Stimulated activated naive CD8-positive, alpha-beta T cell treated with anti-CD3 and anti-CD28 coated beads, Interleukin-15, Interleukin-2, amounts not matched to agents 100 U/mL and 50 U/mL, for 24 hours (primary cell): ENCODE measurements at regions not wholly inside any gene's neighbourhood (a gene's known extent, or its start where the extent isn't known, plus 50 kb on each side); places are given as distances from the start of the nearest gene placed in this dataset.

Experiments used
- ATAC-seq: fragments of 150-1000 bp; cut with Tn5 transposase; one replicate; pipeline ENCODE4 v1.10.0; 2021
- DNase-seq: peaks from one replicate; pipeline ENCODE4 v3.0.0; 2021

- no peak for DNase-seq
- no peak for ATAC-seq
Measured at GRCh38 chr10:56836659-56837058, 475.6 kb upstream of the ZWINT start.

GRCh38 chr10:56831681-56832080 is 470.6 kb upstream of the ZWINT start:
- ATAC-seq (no peak), DNase-seq (no peak)

GRCh38 chr10:56823849-56824248 is 462.8 kb upstream of the ZWINT start:
- DNase-seq = no peak
- no peak for ATAC-seq

GRCh38 chr10:56805022-56805421 is 444.0 kb upstream of the ZWINT start:
- DNase-seq = no peak
- ATAC-seq = no peak

GRCh38 chr10:56785292-56785691 is 424.2 kb upstream of the ZWINT start:
- DNase-seq (no peak), ATAC-seq (no peak)

GRCh38 chr10:56782503-56782902 is 421.4 kb upstream of the ZWINT start:
- no peak for ATAC-seq
- DNase-seq = no peak

GRCh38 chr10:56771343-56771742 is 410.3 kb upstream of the ZWINT start:
- ATAC-seq = no peak
- DNase-seq = no peak

GRCh38 chr10:56763090-56763489 is 402.0 kb upstream of the ZWINT start:
- DNase-seq = no peak
- no peak for ATAC-seq

GRCh38 chr10:56745490-56745889 is 384.4 kb upstream of the ZWINT start:
- DNase-seq (no peak), ATAC-seq (no peak)

GRCh38 chr10:56728349-56728748 is 367.3 kb upstream of the ZWINT start:
- DNase-seq (no peak), ATAC-seq (no peak)

GRCh38 chr10:56722912-56723311 is 361.9 kb upstream of the ZWINT start:
- ATAC-seq = no peak
- no peak for DNase-seq

GRCh38 chr10:56715262-56715661 is 354.2 kb upstream of the ZWINT start:
- no peak for DNase-seq
- no peak for ATAC-seq

- no peak for DNase-seq
- no peak for ATAC-seq
Measured at GRCh38 chr10:56698506-56698905, 337.4 kb upstream of the ZWINT start.

GRCh38 chr10:56679578-56679977 is 318.5 kb upstream of the ZWINT start:
- DNase-seq (no peak), ATAC-seq (no peak)

GRCh38 chr10:56662765-56663447 is 301.8 kb upstream of the ZWINT start:
- ATAC-seq = no peak
- no peak for DNase-seq

- no peak for ATAC-seq
Measured at GRCh38 chr10:56653289-56653688, 292.2 kb upstream of the ZWINT start.

GRCh38 chr10:56646329-56647111 is 285.5 kb upstream of the ZWINT start:
- DNase-seq = no peak
- ATAC-seq = no peak

More at GRCh38 chr10:56653289-56653688, 292.2 kb upstream of the ZWINT start:
- DNase-seq = no peak

GRCh38 chr10:56633876-56634452 is 272.9 kb upstream of the ZWINT start:
- DNase-seq (no peak), ATAC-seq (no peak)

- DNase-seq (no peak), ATAC-seq (no peak)
Measured at GRCh38 chr10:56632537-56632936, 271.5 kb upstream of the ZWINT start.

- ATAC-seq (no peak), DNase-seq (no peak)
Measured at GRCh38 chr10:56624082-56624481, 263.0 kb upstream of the ZWINT start.

- ATAC-seq = no peak
- no peak for DNase-seq
Measured at GRCh38 chr10:56623064-56623463, 262.0 kb upstream of the ZWINT start.

- ATAC-seq = no peak
- DNase-seq = no peak
Measured at GRCh38 chr10:56622335-56622973, 261.4 kb upstream of the ZWINT start.

- DNase-seq (no peak), ATAC-seq (no peak)
Measured at GRCh38 chr10:56606202-56606601, 245.1 kb upstream of the ZWINT start.
